Adrenal gland (tissue), 5 donors: ENCODE measurements at regions not wholly inside any gene's neighbourhood (a gene's known extent, or its start where the extent isn't known, plus 50 kb on each side); places are given as distances from the start of the nearest gene placed in this dataset.

Experiments used
- POLR2A ChIP-seq, 2 donors: fragments of 450-650 bp; IDR thresholded peaks; one replicate each; pipeline ENCODE4 v1.6.1; 2017; ENCODE audit warnings: antibody characterized with exemption in 2 of 2, mild to moderate bottlenecking in 2 of 2, moderate library complexity in 1 of 2
- TF ChIP-seq, protein P1 (sequence below), 6 experiments: fragments of 450-650 bp in 4 of 6; fragments of 200-600 bp in 2 of 6; sonication (generic) in 1 of 6; IDR thresholded peaks; 1 replicate in 5 of 6; 2 replicates in 1 of 6; pipeline versions ENCODE4 v1.5.1 to v1.8.0; 2016 to 2021; ENCODE audit warnings: antibody characterized with exemption in 6 of 6, mild to moderate bottlenecking in 2 of 6, moderate library complexity in 1 of 6
- donor health status: DM: no; HTN: no; CAD: no.

DNA sequence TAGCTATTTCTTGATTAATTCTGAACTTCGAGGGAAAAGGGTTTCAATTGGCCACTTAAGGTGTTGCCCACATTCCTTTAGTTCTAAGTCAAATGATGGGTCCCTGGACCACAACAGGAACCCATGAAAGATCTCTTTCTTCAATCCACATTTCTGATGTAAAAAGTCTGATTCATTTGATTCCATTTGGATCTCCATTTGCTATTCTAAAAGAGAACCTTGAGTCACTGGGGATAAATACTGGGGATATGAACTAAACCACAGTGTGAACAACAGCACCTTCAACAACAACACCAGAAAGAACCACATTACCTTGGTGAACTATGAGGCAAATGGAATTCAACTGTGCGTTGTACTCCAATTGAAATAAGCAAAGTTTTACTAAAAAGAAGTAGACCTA, 108.9 kb upstream of the IRX5 start:
- TF ChIP-seq, protein P1, sequence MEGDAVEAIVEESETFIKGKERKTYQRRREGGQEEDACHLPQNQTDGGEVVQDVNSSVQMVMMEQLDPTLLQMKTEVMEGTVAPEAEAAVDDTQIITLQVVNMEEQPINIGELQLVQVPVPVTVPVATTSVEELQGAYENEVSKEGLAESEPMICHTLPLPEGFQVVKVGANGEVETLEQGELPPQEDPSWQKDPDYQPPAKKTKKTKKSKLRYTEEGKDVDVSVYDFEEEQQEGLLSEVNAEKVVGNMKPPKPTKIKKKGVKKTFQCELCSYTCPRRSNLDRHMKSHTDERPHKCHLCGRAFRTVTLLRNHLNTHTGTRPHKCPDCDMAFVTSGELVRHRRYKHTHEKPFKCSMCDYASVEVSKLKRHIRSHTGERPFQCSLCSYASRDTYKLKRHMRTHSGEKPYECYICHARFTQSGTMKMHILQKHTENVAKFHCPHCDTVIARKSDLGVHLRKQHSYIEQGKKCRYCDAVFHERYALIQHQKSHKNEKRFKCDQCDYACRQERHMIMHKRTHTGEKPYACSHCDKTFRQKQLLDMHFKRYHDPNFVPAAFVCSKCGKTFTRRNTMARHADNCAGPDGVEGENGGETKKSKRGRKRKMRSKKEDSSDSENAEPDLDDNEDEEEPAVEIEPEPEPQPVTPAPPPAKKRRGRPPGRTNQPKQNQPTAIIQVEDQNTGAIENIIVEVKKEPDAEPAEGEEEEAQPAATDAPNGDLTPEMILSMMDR (IDR thresholded peaks at IDR 0.05) = no peak
- TF ChIP-seq POLR2A (IDR thresholded peaks at IDR 0.05) = no peak
